ENCODE measurements at regions not wholly inside any gene's neighbourhood (a gene's known extent, or its start where the extent isn't known, plus 50 kb on each side); places are given as distances from the start of the nearest gene placed in this dataset.

- intact Hi-C loops (cut with DNase I): no loop called here
- Histone ChIP-seq H3K36me3 (no peaks in the 10 kb centered on the region), H3K27ac (no peak overlapping the region), H3K9me3 (no peaks in the 10 kb centered on the region), H3K4me1 (no peaks in the 10 kb centered on the region), H3K27me3 (no peaks in the 10 kb centered on the region), H3K4me3 (no peak overlapping the region)
- ATAC-seq (no peak), DNase-seq (no peak)
- TF ChIP-seq, protein P1, sequence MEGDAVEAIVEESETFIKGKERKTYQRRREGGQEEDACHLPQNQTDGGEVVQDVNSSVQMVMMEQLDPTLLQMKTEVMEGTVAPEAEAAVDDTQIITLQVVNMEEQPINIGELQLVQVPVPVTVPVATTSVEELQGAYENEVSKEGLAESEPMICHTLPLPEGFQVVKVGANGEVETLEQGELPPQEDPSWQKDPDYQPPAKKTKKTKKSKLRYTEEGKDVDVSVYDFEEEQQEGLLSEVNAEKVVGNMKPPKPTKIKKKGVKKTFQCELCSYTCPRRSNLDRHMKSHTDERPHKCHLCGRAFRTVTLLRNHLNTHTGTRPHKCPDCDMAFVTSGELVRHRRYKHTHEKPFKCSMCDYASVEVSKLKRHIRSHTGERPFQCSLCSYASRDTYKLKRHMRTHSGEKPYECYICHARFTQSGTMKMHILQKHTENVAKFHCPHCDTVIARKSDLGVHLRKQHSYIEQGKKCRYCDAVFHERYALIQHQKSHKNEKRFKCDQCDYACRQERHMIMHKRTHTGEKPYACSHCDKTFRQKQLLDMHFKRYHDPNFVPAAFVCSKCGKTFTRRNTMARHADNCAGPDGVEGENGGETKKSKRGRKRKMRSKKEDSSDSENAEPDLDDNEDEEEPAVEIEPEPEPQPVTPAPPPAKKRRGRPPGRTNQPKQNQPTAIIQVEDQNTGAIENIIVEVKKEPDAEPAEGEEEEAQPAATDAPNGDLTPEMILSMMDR (IDR thresholded peaks at IDR 0.05): no peak
Observed at GRCh38 chr3:144344925-144345548, 373.4 kb downstream of the DIPK2A start.

- Histone ChIP-seq H3K27ac (no peak overlapping the region), H3K9me3 (no peaks in the 10 kb centered on the region), H3K36me3 (no peaks in the 10 kb centered on the region), H3K4me3 (no peak overlapping the region), H3K27me3 (no peaks in the 10 kb centered on the region), H3K4me1 (no peaks in the 10 kb centered on the region)
- ATAC-seq: no peak
- TF ChIP-seq, protein P1 (IDR thresholded peaks at IDR 0.05): no peak
- intact Hi-C loops (cut with DNase I): no loop called here
- DNase-seq: no peak
Observed at GRCh38 chr3:144350125-144350524, 378.5 kb downstream of the DIPK2A start.

DNA sequence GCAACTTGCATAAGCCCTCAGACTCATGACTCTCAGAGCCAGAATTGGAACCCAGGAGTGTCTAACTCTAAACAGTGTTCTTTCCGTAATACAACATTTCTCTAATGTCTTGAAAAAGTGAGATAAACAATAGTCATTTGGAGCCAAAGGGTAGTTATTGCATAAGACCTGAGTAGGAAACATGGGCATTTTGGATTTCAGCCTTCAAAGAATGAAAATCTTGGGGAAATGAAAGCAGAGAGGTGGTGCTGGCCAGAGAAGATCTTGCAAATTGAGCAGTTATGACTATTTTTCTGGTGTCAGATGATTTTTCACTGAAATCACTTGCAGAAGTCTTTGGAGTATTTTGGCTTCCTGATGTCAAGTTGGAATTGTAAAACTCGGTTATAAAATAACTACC lies 379.4 kb downstream of the DIPK2A start:
- intact Hi-C loops (cut with DNase I): no loop called here
- DNase-seq: peak in 2 of 4 donors; percentile 36 to 49
- no peak overlapping the region for H3K4me3 ChIP-seq
- H3K27ac ChIP-seq: no peak overlapping the region
- TF ChIP-seq, protein P1 (IDR thresholded peaks at IDR 0.05): no peak
- no peak for ATAC-seq
- H3K9me3 ChIP-seq: no peaks in the 10 kb centered on the region
- H3K27me3 ChIP-seq: no peaks in the 10 kb centered on the region
- no peaks in the 10 kb centered on the region for H3K36me3 ChIP-seq
- H3K4me1 ChIP-seq: no peaks in the 10 kb centered on the region

DNA sequence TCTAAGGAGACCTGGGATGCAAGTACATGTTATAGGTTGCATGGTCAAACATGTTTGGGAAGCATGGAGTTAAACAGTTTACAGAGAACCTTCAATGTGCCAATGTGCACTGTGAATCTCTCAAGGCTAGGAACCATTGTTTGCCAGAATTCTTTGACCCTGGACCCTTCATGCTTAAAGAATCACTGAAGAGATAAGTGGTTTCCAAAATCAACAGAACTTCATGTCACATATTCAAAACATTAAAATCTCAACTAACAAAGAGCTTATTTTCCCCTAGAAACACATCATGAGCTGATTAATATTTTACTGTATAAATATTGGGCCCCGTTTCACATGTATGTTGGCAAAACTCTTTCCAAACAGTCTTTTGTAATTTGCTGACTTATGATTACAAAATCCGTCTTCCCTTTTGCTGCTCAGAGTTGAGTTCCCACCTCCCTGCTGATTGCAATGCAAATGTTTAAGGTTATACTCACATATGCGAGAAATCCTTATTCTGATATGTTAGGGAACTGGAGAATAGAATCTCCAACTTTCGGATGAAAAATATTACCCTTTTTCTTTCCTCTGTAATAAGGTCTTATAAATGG lies 380.2 kb downstream of the DIPK2A start:
- Histone ChIP-seq H3K27me3 (no peaks in the 10 kb centered on the region), H3K9me3 (no peaks in the 10 kb centered on the region)
- no peak for ATAC-seq

DNA sequence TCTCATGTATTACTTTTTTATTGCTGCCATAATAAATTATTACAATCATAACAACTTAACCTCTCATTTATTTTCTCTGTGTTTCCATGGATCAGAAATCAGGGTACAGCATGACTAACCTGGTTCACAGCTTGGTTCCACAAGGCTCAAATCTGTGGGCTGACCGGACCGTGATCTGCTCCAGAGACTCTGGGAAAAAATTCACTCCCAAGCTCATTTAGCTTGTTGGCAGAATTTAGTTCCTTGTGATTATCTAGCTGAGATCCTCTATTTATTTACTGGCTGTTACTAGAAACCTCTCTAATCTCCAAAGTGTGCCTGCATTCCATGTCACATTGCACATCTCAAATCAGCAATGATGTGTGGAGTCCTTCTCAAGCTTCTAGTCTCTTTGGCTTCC lies 386.6 kb downstream of the DIPK2A start:
- TF ChIP-seq, protein P1 (IDR thresholded peaks at IDR 0.05): no peak
- intact Hi-C loops (cut with DNase I): no loop called here

More for the DNA sequence above, 380.2 kb downstream of the DIPK2A start:
- Histone ChIP-seq H3K27ac (no peak overlapping the region), H3K4me3 (no peak overlapping the region), H3K4me1 (no peaks in the 10 kb centered on the region), H3K36me3 (no peaks in the 10 kb centered on the region)
- TF ChIP-seq, protein P1 (IDR thresholded peaks at IDR 0.05): no peak
- intact Hi-C loops (cut with DNase I): no loop called here
- peak in 2 of 4 donors; percentile 63 to 70 for DNase-seq

More for the DNA sequence above, 386.6 kb downstream of the DIPK2A start:
- H3K36me3 ChIP-seq: no peaks in the 10 kb centered on the region
- no peaks in the 10 kb centered on the region for H3K27me3 ChIP-seq
- no peak overlapping the region for H3K4me3 ChIP-seq
- no peak overlapping the region for H3K27ac ChIP-seq
- H3K4me1 ChIP-seq: no peaks in the 10 kb centered on the region
- H3K9me3 ChIP-seq: no peaks in the 10 kb centered on the region
- DNase-seq (no peak), ATAC-seq (no peak)

All from left lung (tissue), 4 donors.